NAMALWA (cell line): ENCODE measurements at regions not wholly inside any gene's neighbourhood (a gene's known extent, or its start where the extent isn't known, plus 50 kb on each side); places are given as distances from the start of the nearest gene placed in this dataset.

Source experiments
- DNase-seq: peaks from one replicate; pipeline ENCODE4 v3.0.0-alpha.2; 2015; ENCODE audit warnings: low spot score

GRCh38 chr3:59289831-59290230 is 240.0 kb upstream of the CFAP20DC start:
- no peak for DNase-seq

DNA sequence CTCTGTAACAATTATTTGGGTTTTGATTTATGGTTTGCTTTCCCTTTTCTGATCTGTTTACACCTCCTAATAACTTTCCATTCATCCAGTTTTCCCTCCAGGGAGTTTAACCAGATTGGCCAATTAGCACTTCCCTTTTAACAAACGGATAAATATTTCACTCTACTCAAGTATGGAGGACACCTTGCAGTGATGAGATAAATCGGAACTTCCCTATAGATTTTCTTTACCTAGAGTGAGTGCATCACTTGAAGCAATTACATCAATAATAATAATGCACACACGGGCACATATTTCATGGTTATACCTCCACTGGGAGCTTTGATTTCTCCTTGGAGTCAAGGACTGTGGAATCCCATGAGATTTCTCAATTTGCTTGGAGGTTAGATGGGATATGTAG is 239.1 kb upstream of the CFAP20DC start:
- DNase-seq, result no peak

DNA sequence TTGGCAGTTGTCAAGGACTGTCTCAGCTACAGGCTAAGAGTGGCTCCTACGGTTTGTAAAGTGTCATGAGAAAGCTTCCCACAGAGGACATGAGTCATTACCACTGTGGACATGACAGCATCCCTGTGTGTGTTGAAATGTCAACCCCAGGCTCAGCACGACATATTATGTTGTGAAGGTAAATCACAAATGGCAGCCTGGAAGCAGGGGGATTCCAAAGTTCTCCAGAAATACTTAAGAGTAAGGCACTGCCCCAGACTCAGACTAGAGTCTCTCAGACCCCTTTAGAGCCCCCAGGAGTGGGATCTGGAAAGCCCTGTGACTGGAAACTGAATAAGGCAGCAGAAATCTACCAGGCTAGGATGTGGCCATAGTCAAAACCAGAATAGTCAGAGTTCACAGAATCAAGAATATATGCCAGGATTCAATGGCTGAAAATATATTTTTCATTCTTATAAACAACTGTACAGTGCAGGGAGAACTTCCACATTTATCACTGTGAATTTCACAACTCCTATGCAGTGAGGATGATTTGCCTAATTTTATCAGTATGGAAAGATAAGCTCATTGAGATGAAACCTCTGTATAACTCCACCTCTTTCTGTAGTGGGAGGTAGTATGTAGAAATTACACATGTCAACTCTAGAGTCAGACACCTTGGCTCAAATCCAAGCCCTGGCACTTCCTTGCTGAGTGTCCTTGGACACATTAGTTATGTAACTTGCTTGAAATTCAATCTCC is 237.1 kb upstream of the CFAP20DC start:
- DNase-seq, result no peak

GRCh38 chr3:59285560-59285959 is 235.7 kb upstream of the CFAP20DC start:
- DNase-seq, result no peak

DNA sequence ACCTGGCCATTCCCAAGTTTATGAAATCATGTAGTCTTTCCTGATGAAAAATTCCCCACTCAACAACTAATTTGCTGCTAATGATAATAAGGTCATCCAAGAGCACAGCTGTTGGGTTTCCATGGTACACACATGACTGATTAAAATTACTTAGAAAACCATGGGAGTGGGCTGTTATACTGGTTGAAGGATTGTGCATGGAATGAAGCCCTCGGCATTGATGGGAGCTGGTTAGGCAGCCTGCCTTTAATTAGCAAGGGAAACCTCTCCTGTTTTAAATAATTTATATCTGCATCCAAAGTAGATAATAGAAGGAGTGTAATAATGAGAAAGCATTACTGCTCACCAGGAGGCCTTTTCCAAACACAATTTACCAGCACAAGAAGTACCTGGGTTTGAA is 235.1 kb upstream of the CFAP20DC start:
- no peak for DNase-seq

DNA sequence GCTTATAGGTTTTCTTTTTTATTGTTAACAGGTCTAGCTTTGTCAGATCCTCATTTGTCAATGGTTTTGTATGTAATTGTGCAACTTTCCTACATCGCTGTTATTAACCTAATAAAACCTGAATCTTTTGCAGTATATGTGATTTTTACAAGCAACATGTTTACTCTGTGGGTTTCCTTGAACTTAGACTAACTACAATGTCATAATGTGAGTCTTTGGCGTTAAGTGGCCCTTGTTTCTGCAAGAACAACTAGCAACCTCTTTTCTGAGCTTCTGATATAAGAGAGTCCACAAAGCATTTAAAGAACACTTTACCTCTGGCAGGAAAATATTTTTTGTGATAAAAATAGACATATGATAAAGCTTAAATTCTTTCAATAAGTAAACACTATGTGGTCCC is 230.3 kb upstream of the CFAP20DC start:
- no peak for DNase-seq

DNA sequence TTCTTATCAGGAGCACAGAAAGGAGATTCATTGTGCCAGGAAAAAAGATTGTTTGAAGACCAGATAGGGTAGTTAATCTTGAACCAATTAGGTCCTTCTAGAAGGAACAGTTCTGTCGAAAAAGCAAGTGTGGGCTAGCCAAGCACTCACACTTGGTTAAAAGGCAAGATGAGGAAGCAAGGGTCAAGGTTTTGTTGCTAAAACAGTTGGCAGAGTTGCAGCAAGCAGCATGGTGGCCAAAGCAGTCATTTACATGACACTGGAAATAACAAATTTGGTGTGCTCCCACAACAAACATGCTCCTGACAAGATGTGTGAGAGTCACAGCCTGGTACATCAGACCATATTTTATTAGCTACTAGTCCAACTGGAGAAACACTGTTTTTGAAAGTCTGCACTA is 228.0 kb upstream of the CFAP20DC start:
- DNase-seq, result no peak

DNA sequence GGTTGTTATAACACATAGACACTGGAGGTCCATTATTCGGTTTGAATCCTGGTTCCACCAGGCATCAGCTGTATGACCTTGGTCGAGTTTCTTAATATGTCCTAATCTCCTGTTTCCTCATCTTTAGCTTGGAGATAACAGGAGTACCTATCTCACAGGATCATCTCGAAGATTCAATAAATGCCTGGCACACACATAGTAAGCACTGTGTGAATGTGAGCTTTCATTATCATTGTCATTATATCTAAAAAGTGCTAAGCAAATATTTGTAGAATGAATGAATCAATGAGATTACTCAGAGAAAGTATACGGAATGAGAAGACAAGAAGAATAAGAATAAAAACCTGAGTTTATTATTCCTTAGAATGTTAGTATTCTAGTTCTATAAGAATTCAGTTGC is 227.4 kb upstream of the CFAP20DC start:
- DNase-seq, result no peak

DNA sequence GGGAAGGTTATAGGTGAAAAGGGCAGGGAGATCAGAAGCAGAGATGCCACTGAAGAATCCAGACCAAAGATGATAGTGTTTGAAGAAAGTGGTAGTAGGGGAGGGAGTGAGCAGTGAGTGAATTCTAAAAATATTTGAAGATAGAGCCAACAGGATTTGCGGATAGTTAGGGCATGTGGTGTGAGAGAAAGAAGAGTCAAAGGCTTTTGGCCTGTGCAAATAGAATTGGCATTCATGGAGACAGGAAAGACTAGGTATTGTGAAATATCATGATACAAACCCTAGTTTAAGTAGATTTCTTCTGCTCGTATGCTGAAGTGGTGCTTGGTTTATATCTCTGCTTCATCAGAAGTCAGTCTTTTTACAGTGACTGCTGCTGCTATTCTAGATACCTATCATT is 224.2 kb upstream of the CFAP20DC start:
- no peak for DNase-seq

DNA sequence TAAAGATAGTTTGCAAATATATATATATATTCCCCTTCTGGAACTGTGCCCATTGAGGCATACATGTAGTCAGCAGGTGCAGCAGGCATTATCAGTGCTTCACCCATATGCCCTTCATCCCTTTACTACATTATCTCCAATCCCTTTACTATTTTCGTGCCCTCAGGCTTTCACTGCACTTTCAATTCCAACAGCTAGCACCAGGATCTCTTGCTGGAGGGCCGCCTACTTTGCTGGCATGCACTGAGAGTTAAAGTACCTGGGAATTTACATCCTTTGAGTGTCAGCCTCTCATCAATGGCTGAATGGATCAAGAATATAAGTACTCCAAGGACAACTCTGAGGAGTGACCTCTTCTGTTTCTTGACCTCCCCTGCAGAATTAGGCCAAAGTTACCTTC is 222.1 kb upstream of the CFAP20DC start:
- DNase-seq, result no peak

GRCh38 chr3:59270921-59271320 is 221.1 kb upstream of the CFAP20DC start:
- DNase-seq, result no peak

- no peak for DNase-seq
Measured at GRCh38 chr3:59270209-59270608, 220.4 kb upstream of the CFAP20DC start.

DNA sequence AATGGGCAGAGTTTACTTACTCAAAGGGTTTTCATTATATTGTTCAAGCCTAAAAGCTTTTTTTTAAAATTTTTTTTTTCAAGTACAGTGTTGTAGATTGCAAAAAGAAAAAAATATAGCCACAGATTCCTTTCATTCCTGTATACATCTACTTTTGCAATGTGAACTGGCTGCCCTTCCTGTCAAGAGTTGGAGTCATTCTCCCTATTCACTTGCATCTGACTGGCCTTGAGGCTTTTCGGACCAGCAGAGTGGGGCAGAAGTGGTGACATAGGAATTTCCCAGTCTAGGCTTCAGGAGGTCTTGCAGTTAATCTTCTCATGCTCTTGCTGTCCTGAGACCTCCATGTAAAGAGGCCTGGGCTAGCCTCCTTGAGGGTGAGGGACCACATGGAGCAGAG is 218.3 kb upstream of the CFAP20DC start:
- DNase-seq, result no peak

DNA sequence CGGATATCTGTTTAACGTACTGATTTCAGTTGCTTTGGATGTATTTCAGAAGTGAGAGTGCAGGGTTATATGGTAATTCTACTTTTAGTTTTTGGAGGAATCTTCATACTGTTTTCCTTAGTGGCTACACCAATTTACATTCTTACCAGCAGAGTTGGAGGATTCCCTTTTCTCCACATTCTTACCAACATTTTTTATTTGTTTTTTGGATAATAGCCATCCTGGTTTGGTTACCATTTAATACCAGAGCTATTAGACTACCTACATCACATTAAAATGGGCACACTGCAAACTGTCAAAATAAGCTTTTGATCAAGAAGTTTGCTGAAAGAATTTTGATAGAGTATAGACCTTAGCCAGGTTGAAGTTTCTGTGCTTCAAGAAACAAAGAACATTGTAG is 217.2 kb upstream of the CFAP20DC start:
- DNase-seq, result no peak

DNA sequence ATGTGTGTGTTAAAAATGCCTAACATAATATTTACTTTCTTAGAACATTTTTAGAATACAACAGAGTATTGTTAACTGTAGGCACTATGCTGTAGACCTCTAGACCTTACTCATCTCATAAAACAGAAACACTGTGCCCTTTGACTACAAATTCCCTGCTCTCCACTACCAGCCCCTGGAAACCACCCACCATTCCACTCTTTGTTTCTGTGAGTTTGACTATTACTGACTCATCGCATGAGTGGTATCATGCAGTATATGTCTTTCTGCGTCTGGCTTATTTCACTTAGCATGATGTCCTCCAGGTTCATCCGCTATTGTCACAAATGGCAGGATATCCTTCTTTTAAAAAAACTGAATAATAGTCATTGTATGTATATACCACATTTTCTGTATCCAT is 216.7 kb upstream of the CFAP20DC start:
- DNase-seq, result no peak

DNA sequence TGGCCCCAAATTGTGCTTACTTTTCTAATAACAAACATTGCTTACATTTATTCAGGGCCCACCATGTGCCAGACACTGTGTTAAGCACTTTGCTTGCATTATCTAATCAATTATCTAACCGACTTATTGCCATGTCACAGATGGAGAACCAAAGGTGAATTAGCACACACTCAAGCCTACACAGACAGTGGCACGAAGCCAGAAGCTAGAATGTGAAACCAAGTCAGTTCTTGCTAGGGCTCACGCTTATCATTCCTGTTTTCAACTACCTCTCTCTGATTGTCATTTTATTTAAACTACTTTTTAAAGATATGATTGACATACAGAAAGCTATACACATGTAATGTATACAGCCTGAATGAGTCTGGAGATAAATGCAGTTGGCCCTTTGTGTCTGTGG is 215.7 kb upstream of the CFAP20DC start:
- DNase-seq, result no peak

DNA sequence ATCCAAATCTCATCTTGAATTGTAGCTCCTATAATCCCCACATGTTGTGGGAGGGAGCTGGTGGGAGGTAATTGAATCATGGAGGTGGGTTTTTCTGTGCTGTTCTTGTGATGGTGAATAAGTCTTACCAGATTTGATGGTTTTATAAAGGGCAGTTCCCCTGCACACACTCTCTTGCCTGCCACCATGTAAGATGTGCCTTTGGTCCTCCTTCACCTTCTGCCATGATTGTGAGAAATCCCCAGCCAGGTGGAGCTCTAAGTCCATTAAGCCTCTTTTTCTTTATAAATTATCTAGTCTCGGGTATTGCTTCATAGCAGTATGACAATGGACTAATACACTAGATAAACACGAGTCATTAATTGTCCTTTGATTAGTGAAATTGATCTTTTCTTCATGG is 214.5 kb upstream of the CFAP20DC start:
- no peak for DNase-seq

- no peak for DNase-seq
Measured at GRCh38 chr3:59263152-59263551, 213.3 kb upstream of the CFAP20DC start.

DNA sequence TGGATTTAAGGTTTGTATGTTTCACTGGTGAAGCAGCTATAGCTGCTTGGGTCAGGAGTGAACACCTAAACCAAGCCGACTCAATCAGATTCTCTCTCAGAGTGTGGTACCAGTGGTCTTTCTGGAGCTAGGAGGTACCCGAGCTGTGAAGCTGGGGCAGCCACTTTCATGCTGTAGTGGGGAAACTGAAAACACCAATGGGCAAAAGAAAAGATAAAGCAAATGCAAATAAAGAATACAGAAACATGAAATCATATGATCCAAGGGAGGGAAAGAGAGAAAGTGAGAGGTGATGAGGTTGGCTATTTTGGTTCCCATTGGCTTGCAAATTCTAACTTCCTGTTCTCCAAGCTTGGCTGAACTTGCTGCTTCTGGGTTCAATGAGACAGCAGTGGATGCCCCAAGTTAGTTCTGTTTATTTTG is 212.3 kb upstream of the CFAP20DC start:
- DNase-seq, result peak; percentile 10

DNA sequence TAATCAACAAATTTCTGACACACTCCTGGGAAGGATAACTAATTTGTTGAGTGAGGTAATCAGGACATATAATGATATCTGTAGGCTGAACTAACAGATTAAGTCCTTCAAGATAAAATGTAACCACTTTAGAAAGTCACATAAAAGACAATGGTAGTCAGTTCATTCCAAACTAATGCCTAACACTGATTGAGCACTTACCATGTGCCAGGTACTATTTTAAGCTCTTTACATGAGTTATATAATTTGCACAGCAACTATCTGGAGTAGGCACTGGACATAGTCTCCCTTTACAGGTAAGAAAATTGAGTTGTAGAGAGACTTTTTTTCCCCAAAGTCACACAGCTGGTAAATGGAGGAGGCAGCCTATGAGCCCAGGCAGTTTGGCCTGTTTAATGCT is 211.2 kb upstream of the CFAP20DC start:
- no peak for DNase-seq

DNA sequence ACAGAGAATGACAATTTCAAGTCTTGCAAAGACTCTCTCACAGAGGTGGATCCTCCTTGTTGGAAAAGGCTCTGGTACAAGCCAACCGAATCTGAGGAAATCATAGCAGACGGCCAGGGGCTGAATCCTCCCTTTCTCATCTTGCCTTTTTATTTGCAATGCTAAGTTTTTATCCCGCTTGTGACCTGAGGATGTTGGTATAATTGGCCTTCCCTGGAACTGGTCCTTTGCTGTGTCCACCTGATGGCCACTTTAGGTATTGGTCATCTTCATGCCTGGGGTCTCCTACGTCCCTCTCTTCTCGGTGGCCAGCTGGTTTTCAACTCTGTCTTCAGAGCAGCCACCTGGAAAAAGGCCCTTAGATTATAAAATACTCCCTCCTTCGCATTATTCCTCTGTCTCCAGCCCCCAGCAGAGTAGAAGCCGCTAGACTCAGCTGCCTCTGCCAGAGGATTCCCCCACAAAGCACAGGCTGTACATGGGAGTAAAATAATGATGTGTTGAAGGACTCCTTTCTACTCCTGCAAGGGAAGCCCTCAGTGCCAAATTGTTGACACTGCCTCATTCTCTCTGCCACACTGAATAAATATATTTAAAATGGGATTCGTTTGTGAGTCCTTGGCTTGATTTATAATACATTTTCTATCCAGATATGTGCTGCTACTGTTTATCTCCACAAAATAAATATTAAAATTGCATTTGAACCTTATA is 208.9 kb upstream of the CFAP20DC start:
- DNase-seq, result no peak

GRCh38 chr3:59257506-59257905 is 207.7 kb upstream of the CFAP20DC start:
- DNase-seq, result no peak

DNA sequence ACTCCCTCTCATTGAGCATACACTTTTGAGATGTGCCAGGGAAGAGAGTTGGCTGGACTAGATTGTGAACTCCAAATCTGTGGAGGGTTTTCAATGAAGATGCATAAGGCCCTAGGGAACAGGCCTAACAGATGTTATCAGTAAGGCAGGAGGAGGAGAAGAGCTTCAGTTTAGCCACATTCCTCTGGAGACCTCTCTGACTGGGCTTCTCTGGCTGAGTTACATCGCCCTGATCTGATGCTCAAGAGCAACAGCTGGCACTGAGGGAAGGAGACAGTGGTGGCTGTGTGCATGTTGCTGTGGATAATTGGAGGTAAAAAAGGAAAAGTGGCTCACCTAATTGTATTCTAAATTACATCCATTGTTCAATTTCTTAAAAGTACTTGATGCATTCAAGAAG is 206.4 kb upstream of the CFAP20DC start:
- no peak for DNase-seq

- no peak for DNase-seq
Measured at GRCh38 chr3:59254976-59255375, 205.2 kb upstream of the CFAP20DC start.
